ENCODE measurements at regions not wholly inside any gene's neighbourhood (a gene's known extent, or its start where the extent isn't known, plus 50 kb on each side); places are given as distances from the start of the nearest gene placed in this dataset.

- Histone ChIP-seq H3K23me2 (ENCODE audit: insufficient read length, low read depth, low read length, poor library complexity, severe bottlenecking) (no peaks in the 10 kb centered on the region), H3K56ac (ENCODE audit: insufficient read length, low read depth, low read length) (no peak overlapping the region), H3K9me3 (ENCODE audit: control insufficient read depth, low read depth, low read length) (no peaks in the 10 kb centered on the region), H4K5ac (ENCODE audit: insufficient read length, low read depth, low read length) (no peak overlapping the region), H3K9ac (ENCODE audit: extremely low read depth, insufficient read length, low read length) (no peak overlapping the region), H4K20me1 (ENCODE audit: control insufficient read depth, insufficient read depth, insufficient read length) (no peaks in the 10 kb centered on the region), H3K27me3 (ENCODE audit: insufficient read depth, low read length) (no peaks in the 10 kb centered on the region), H3K79me2 (ENCODE audit: insufficient read depth, low read length) (no peaks in the 10 kb centered on the region), H4K91ac (ENCODE audit: insufficient read length, low read depth, low read length) (no peak overlapping the region), H2BK12ac (ENCODE audit: insufficient read length, low read depth, low read length) (no peak overlapping the region), H2BK20ac (ENCODE audit: low read depth, low read length, poor library complexity, severe bottlenecking) (no peak overlapping the region), H3K14ac (ENCODE audit: insufficient read depth, low read length) (no peak overlapping the region), H2AFZ (ENCODE audit: low read length) (no peak overlapping the region), H2BK5ac (ENCODE audit: insufficient read length, low read length) (no peak overlapping the region), H4K8ac (replicated peaks; ENCODE audit: insufficient read length, low read depth, low read length) (no peak overlapping the region), H3K4me2 (ENCODE audit: insufficient read depth, insufficient read length, low read length) (no peak overlapping the region), H2BK15ac (ENCODE audit: low read depth, low read length) (no peak overlapping the region), H3K79me1 (ENCODE audit: insufficient read depth, low read depth, low read length, poor library complexity, severe bottlenecking) (no peaks in the 10 kb centered on the region), H2AK5ac (ENCODE audit: insufficient read length, low read length) (no peak overlapping the region), H2BK120ac (ENCODE audit: low read depth, low read length, poor library complexity, severe bottlenecking) (no peak overlapping the region), H3K4ac (ENCODE audit: low read depth, low read length) (no peak overlapping the region), H3T11ph (ENCODE audit: low read length) (no peak overlapping the region), H3K18ac (ENCODE audit: insufficient read length, low read depth, low read length) (no peak overlapping the region), H3K4me1 (ENCODE audit: insufficient read depth, low read length) (no peaks in the 10 kb centered on the region), H3K23ac (ENCODE audit: insufficient read length, low read depth, low read length) (no peak overlapping the region), H3K27ac (ENCODE audit: insufficient read length, low read depth, low read length) (no peak overlapping the region)
- no peak for DNase-seq
- Mint-ChIP-seq H3K4me1 (no peaks in the 10 kb centered on the region), H3K27me3 (ENCODE audit: low read depth) (no peaks in the 10 kb centered on the region), H3K9me3 (peaks cover 4 to 12% of the 10 kb centered on the region in 2 experiments; a peak in 4 of 5 replicates), H3K36me3 (ENCODE audit: insufficient read depth in 1 of 3, low read depth in 3 of 3) (no peaks in the 10 kb centered on the region; a peak in 1 of 7 replicates), H3K27ac (no peak overlapping the region), H3K4me3 (no peak overlapping the region)
- WGBS (ENCODE audit: extremely low coverage, insufficient read length, low lambda C conversion rate): no CpG with 5 or more reads among the region's 2 CpGs
- TF ChIP-seq CTCF (conservative IDR thresholded peaks at IDR 0.05): no peak
Measured at GRCh38 chr6:49027644-49028043, 435.4 kb downstream of the MMUT start.

All from H9 (cell line).